ENCODE measurements at regions not wholly inside any gene's neighbourhood (a gene's known extent, or its start where the extent isn't known, plus 50 kb on each side); places are given as distances from the start of the nearest gene placed in this dataset.

GRCh38 chr7:98748090-98748489 is 121.7 kb downstream of the TMEM130 start:
- Mint-ChIP-seq H3K4me3 (no peak overlapping the region), H3K27me3 (peaks cover 0 to 17% (median 4%) of the 10 kb centered on the region in 5 donors), H3K9me3 (no peaks in the 10 kb centered on the region), H3K36me3 (no peaks in the 10 kb centered on the region), H3K27ac (no peak overlapping the region), H3K4me1 (peaks cover 0 to 2% (median 0%) of the 10 kb centered on the region in 7 donors)
- no peaks in the 10 kb centered on the region for H3K27me3 ChIP-seq (ENCODE audit: control insufficient read depth in 2 of 2, insufficient read depth in 2 of 2, low read length in 2 of 2)
- ATAC-seq = no peak
- DNase-seq = no peak
- POLR2A ChIA-PET = no interaction called here
- H3K9me3 ChIP-seq (ENCODE audit: control insufficient read depth in 2 of 3, low read length in 3 of 3) = no peaks in the 10 kb centered on the region
- H3K4me3 ChIP-seq (ENCODE audit: low read length) = no peak overlapping the region
- intact Hi-C loops (cut with micrococcal nuclease) = no loop called here
- no peaks in the 10 kb centered on the region for H3K4me1 ChIP-seq (ENCODE audit: control insufficient read depth in 2 of 2, insufficient read depth in 2 of 2, low read length in 2 of 2)
- CTCF ChIA-PET = no interaction called here
- H3K36me3 ChIP-seq (ENCODE audit: control insufficient read depth in 2 of 3, insufficient read depth in 3 of 3, low read length in 3 of 3) = no peaks in the 10 kb centered on the region
- no peak overlapping the region for H3K27ac ChIP-seq (ENCODE audit: low read depth, low read length)

GRCh38 chr7:98753176-98753575 is 116.6 kb downstream of the TMEM130 start:
- Histone ChIP-seq H3K4me3 (ENCODE audit: low read length) (no peak overlapping the region), H3K27me3 (ENCODE audit: control insufficient read depth in 2 of 2, insufficient read depth in 2 of 2, low read length in 2 of 2) (no peaks in the 10 kb centered on the region), H3K4me1 (ENCODE audit: control insufficient read depth in 2 of 2, insufficient read depth in 2 of 2, low read length in 2 of 2) (no peaks in the 10 kb centered on the region), H3K27ac (ENCODE audit: low read depth, low read length) (no peak overlapping the region), H3K36me3 (ENCODE audit: control insufficient read depth in 2 of 3, insufficient read depth in 3 of 3, low read length in 3 of 3) (no peaks in the 10 kb centered on the region), H3K9me3 (ENCODE audit: control insufficient read depth in 2 of 3, low read length in 3 of 3) (no peaks in the 10 kb centered on the region)
- ATAC-seq (no peak), DNase-seq (no peak)
- Mint-ChIP-seq H3K9me3 (peaks cover 0 to 4% (median 0%) of the 10 kb centered on the region in 11 donors), H3K4me3 (no peak overlapping the region), H3K4me1 (peaks cover 0 to 2% (median 0%) of the 10 kb centered on the region in 7 donors), H3K27ac (no peak overlapping the region), H3K36me3 (no peaks in the 10 kb centered on the region), H3K27me3 (peaks cover 0 to 22% (median 6%) of the 10 kb centered on the region in 5 donors)
- intact Hi-C loops (cut with micrococcal nuclease) = no loop called here
- ChIA-PET POLR2A (no interaction called here), CTCF (interaction anchor here (0.6 kb wide), 1 partner anchor 257 kb away, joined by 6 read pairs; no protein-coding TSS in a partner anchor)

GRCh38 chr7:98753989-98754479 is 115.8 kb downstream of the TMEM130 start:
- Histone ChIP-seq H3K4me1 (ENCODE audit: control insufficient read depth in 2 of 2, insufficient read depth in 2 of 2, low read length in 2 of 2) (no peaks in the 10 kb centered on the region), H3K9me3 (ENCODE audit: control insufficient read depth in 2 of 3, low read length in 3 of 3) (no peaks in the 10 kb centered on the region), H3K27ac (ENCODE audit: low read depth, low read length) (no peak overlapping the region), H3K27me3 (ENCODE audit: control insufficient read depth in 2 of 2, insufficient read depth in 2 of 2, low read length in 2 of 2) (no peaks in the 10 kb centered on the region), H3K36me3 (ENCODE audit: control insufficient read depth in 2 of 3, insufficient read depth in 3 of 3, low read length in 3 of 3) (no peaks in the 10 kb centered on the region), H3K4me3 (ENCODE audit: low read length) (no peak overlapping the region)
- Mint-ChIP-seq H3K36me3 (peaks cover 0 to 1% (median 0%) of the 10 kb centered on the region in 5 donors), H3K9me3 (peaks cover 0 to 11% (median 2%) of the 10 kb centered on the region in 11 donors), H3K4me1 (peaks cover 0 to 2% (median 0%) of the 10 kb centered on the region in 7 donors), H3K4me3 (no peak overlapping the region), H3K27me3 (peaks cover 0 to 26% (median 2%) of the 10 kb centered on the region in 5 donors), H3K27ac (no peak overlapping the region)
- DNase-seq (no peak), ATAC-seq (no peak)
- ChIA-PET CTCF (interaction anchor here (0.6 kb wide), 1 partner anchor 257 kb away, joined by 6 read pairs; no protein-coding TSS in a partner anchor), POLR2A (no interaction called here)
- intact Hi-C loops (cut with micrococcal nuclease) = no loop called here

- no peak overlapping the region for H3K27ac ChIP-seq (ENCODE audit: low read depth, low read length)
These were observed 114.5 kb downstream of the TMEM130 start for GRCh38 chr7:98755138-98755898.

GRCh38 chr7:98758157-98758556 is 111.7 kb downstream of the TMEM130 start:
- peaks cover 0 to 2% (median 0%) of the 10 kb centered on the region in 7 donors for H3K4me1 Mint-ChIP-seq
- intact Hi-C loops (cut with micrococcal nuclease) = no loop called here
- H3K36me3 Mint-ChIP-seq = peaks cover 0 to 6% (median 0%) of the 10 kb centered on the region in 5 donors
- H3K4me1 ChIP-seq (ENCODE audit: control insufficient read depth in 2 of 2, insufficient read depth in 2 of 2, low read length in 2 of 2) = no peaks in the 10 kb centered on the region
- DNase-seq (no peak), ATAC-seq (no peak)
- H3K27ac ChIP-seq (ENCODE audit: low read depth, low read length) = no peak overlapping the region
- H3K4me3 Mint-ChIP-seq = no peak overlapping the region
- no peaks in the 10 kb centered on the region for H3K9me3 ChIP-seq (ENCODE audit: control insufficient read depth in 2 of 3, low read length in 3 of 3)
- ChIA-PET POLR2A (no interaction called here), CTCF (no interaction called here)
- no peaks in the 10 kb centered on the region for H3K36me3 ChIP-seq (ENCODE audit: control insufficient read depth in 2 of 3, insufficient read depth in 3 of 3, low read length in 3 of 3)
- no peaks in the 10 kb centered on the region for H3K27me3 ChIP-seq (ENCODE audit: control insufficient read depth in 2 of 2, insufficient read depth in 2 of 2, low read length in 2 of 2)
- H3K27ac Mint-ChIP-seq = no peak overlapping the region
- peaks cover 0 to 14% (median 3%) of the 10 kb centered on the region in 11 donors for H3K9me3 Mint-ChIP-seq
- H3K4me3 ChIP-seq (ENCODE audit: low read length) = no peak overlapping the region
- H3K27me3 Mint-ChIP-seq = peaks cover 0 to 45% (median 28%) of the 10 kb centered on the region in 5 donors

More at GRCh38 chr7:98755138-98755898, 114.5 kb downstream of the TMEM130 start:
- H3K9me3 ChIP-seq (ENCODE audit: control insufficient read depth in 2 of 3, low read length in 3 of 3) = no peaks in the 10 kb centered on the region
- Mint-ChIP-seq H3K9me3 (peaks cover 0 to 14% (median 3%) of the 10 kb centered on the region in 11 donors), H3K27me3 (peaks cover 0 to 32% (median 14%) of the 10 kb centered on the region in 5 donors), H3K4me1 (peaks cover 0 to 2% (median 0%) of the 10 kb centered on the region in 7 donors), H3K27ac (no peak overlapping the region), H3K36me3 (peaks cover 0 to 6% (median 0%) of the 10 kb centered on the region in 5 donors), H3K4me3 (no peak overlapping the region)
- ATAC-seq = no peak
- no peak for DNase-seq
- H3K4me1 ChIP-seq (ENCODE audit: control insufficient read depth in 2 of 2, insufficient read depth in 2 of 2, low read length in 2 of 2) = no peaks in the 10 kb centered on the region
- CTCF ChIA-PET = no interaction called here
- no peaks in the 10 kb centered on the region for H3K36me3 ChIP-seq (ENCODE audit: control insufficient read depth in 2 of 3, insufficient read depth in 3 of 3, low read length in 3 of 3)
- POLR2A ChIA-PET = no interaction called here
- H3K4me3 ChIP-seq (ENCODE audit: low read length) = no peak overlapping the region
- no peaks in the 10 kb centered on the region for H3K27me3 ChIP-seq (ENCODE audit: control insufficient read depth in 2 of 2, insufficient read depth in 2 of 2, low read length in 2 of 2)
- intact Hi-C loops (cut with micrococcal nuclease) = no loop called here

- no peak overlapping the region for H3K4me3 Mint-ChIP-seq
- H3K4me3 ChIP-seq (ENCODE audit: low read length) = no peak overlapping the region
- peaks cover 0 to 42% (median 28%) of the 10 kb centered on the region in 5 donors for H3K27me3 Mint-ChIP-seq
- H3K27me3 ChIP-seq (ENCODE audit: control insufficient read depth in 2 of 2, insufficient read depth in 2 of 2, low read length in 2 of 2) = no peaks in the 10 kb centered on the region
- peaks cover 0 to 14% (median 3%) of the 10 kb centered on the region in 11 donors for H3K9me3 Mint-ChIP-seq
- H3K4me1 ChIP-seq (ENCODE audit: control insufficient read depth in 2 of 2, insufficient read depth in 2 of 2, low read length in 2 of 2) = no peaks in the 10 kb centered on the region
- intact Hi-C loops (cut with micrococcal nuclease) = no loop called here
- ChIA-PET POLR2A (no interaction called here), CTCF (no interaction called here)
- peaks cover 0 to 6% (median 0%) of the 10 kb centered on the region in 5 donors for H3K36me3 Mint-ChIP-seq
- H3K9me3 ChIP-seq (ENCODE audit: control insufficient read depth in 2 of 3, low read length in 3 of 3) = no peaks in the 10 kb centered on the region
- peaks cover 0 to 2% (median 0%) of the 10 kb centered on the region in 7 donors for H3K4me1 Mint-ChIP-seq
- no peak overlapping the region for H3K27ac ChIP-seq (ENCODE audit: low read depth, low read length)
- H3K36me3 ChIP-seq (ENCODE audit: control insufficient read depth in 2 of 3, insufficient read depth in 3 of 3, low read length in 3 of 3) = no peaks in the 10 kb centered on the region
- H3K27ac Mint-ChIP-seq = no peak overlapping the region
- DNase-seq = no peak
- no peak for ATAC-seq
These were observed 109.6 kb downstream of the TMEM130 start for GRCh38 chr7:98760201-98760651.
